T-helper 1 cell treated with Interleukin-12 subunit alpha and Interleukin-12 subunit beta and Interleukin-4 antibody, amounts not matched to agents 30 ng/mL and 1 ng/mL, for 36 hours (primary cell): ENCODE measurements at regions not wholly inside any gene's neighbourhood (a gene's known extent, or its start where the extent isn't known, plus 50 kb on each side); places are given as distances from the start of the nearest gene placed in this dataset.

ENCODE experiments used
- intact Hi-C: fragments of 100-400 bp; cut with micrococcal nuclease; formaldehyde crosslinking; loops from one replicate; pipeline ENCODE4 v1.15.1; 2024

GRCh38 chr2:136207030-136207623 is 89.2 kb upstream of the CXCR4 start:
- intact Hi-C loops, result loop anchor here (2.0 kb wide), 1 partner anchor 32 kb away; no protein-coding TSS in a partner anchor

DNA sequence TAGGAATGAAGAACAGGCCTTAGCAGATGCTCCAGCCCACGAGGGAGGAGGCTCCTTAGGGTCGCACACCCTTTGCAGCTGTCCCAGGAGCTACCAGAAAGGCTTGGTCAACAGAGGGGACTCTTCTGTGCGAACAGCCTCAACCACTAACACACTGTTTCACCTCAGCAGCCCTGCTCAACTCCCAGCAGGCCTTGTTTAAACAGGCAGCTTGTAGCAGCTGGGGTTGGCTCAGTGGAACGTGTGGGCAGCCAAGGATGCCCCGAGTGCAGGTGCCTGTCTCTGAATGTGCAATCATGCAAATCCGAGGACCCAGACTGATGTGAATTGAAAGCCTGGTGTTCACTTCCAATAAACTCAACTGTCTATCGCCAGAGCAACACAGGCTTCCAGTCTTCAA is 88.7 kb upstream of the CXCR4 start:
- intact Hi-C loops, result loop anchor here (2.0 kb wide), 1 partner anchor 32 kb away; no protein-coding TSS in a partner anchor

- intact Hi-C loops, result loop anchor here (2.0 kb wide), 1 partner anchor 33 kb away; no protein-coding TSS in a partner anchor
Observed at GRCh38 chr2:136205615-136206014, 87.7 kb upstream of the CXCR4 start.

GRCh38 chr2:136204971-136205370 is 87.0 kb upstream of the CXCR4 start:
- intact Hi-C loops, result no loop called here

- intact Hi-C loops, result no loop called here
Observed at GRCh38 chr2:136195226-136195625, 77.3 kb upstream of the CXCR4 start.

DNA sequence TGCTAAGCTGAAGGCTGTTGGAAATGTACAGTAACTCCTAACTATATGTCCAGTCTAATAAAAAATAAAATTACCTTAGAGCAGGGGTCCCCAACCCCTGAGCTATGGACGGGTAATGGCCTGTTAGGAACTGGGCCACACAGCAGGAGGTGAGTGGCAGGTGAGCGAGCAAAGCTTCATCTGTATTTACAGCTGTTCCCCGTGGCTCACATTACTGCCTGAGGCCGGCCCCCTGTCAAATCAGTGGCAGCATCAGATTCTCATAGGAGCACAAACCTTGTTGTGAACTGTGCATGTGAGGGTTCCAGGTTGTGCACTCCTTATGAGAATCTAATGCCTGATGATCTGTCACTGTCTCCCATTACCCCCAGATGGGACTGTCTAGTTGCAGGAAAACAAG is 73.1 kb upstream of the CXCR4 start:
- intact Hi-C loops, result no loop called here

GRCh38 chr2:136189221-136189782 is 71.4 kb upstream of the CXCR4 start:
- intact Hi-C loops, result no loop called here

- intact Hi-C loops, result no loop called here
Observed at GRCh38 chr2:136188086-136188485, 70.1 kb upstream of the CXCR4 start.

GRCh38 chr2:136185981-136186776 is 68.2 kb upstream of the CXCR4 start:
- intact Hi-C loops, result no loop called here

DNA sequence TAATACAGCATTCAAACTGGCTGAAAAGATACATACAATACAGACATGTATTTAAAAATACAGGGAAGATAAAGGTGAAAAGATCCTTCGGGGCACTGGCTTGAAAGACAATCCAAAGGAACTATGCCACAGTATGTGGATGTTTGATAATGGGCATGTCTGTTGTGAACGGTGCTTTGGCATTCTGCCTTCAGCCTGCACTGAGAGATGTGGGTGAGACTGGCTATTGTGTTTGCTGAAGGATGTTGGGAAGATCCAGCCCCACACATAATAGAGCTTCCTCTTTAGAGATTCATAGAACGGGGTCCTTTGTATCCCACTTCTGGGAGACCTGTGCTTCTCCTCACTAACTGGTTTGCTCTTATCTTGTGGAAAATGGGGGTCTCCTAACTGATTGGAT is 65.1 kb upstream of the CXCR4 start:
- intact Hi-C loops, result no loop called here

- intact Hi-C loops, result no loop called here
Observed at GRCh38 chr2:136182315-136182714, 64.4 kb upstream of the CXCR4 start.

- intact Hi-C loops, result no loop called here
Observed at GRCh38 chr2:136179602-136179975, 61.6 kb upstream of the CXCR4 start.

DNA sequence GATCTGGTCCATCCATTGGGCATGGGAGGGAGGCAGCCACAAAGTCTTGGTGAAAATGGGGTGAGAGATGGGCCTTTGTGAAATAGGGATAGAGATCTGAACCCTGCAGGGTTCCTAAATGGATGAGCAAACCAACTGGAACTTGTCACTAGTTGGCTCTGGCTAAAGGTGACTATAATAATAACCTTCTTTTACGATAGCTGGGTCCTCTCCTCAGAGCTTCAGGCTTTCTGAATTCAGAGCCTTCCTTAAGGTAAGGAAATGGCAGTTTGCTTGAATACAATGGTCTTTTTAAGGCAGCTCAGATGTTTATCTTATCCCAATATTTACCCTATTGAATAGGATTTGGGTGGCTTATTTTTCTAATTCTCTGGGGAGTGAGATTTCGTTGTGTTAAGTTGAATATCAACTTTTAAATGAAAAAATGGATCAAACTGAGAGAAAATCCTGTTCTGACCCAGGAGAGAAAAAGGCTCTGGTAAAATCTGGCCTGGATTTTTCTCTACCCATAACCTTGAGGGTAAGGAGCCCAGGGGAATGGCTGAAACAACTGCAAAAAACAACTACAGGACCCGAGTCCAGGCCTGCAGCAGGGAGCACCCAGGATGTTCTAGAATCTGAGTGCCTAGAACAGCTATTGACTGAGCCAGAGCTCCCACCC is 61.1 kb upstream of the CXCR4 start:
- intact Hi-C loops, result no loop called here

GRCh38 chr2:136175868-136176267 is 57.9 kb upstream of the CXCR4 start:
- intact Hi-C loops, result no loop called here

DNA sequence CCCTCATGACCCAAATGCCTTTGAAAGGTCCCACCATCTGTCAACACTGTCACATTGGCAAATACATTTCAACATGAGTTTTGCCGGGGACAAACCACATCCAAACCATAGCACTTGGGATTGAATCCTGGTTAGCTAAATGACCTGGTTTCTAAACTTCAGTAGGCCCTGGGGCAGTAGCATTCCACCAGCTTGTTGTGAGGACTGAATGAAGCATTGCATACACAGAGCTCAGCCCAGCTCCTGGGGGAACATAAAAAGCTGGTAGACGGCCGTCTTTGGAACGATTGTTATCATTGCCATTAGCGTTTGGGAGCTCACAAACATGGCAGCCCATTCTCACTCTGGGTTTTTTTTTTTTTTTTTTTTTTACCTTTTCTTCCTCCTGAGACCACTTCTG is 57.5 kb upstream of the CXCR4 start:
- intact Hi-C loops, result no loop called here

DNA sequence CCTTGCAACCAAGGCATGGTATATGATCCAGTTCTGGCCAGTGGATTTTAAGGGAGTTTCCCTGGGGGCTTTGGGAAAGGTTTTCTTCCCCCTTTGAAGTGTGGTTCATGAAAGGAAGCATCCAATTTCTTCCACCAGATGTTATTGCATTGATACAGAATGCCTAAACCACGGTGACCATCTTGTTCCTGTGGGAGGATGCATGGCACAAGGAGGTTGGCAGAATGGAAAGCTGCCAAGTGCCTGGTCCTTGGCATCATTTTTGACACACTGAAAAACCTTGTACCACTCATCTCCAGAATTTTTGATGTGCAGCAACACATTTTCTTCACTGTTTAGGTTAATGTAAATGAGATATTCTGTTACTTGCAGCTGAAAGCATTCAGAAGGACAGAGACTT is 55.2 kb upstream of the CXCR4 start:
- intact Hi-C loops, result no loop called here

- intact Hi-C loops, result no loop called here
Observed at GRCh38 chr2:136171223-136171622, 53.3 kb upstream of the CXCR4 start.

DNA sequence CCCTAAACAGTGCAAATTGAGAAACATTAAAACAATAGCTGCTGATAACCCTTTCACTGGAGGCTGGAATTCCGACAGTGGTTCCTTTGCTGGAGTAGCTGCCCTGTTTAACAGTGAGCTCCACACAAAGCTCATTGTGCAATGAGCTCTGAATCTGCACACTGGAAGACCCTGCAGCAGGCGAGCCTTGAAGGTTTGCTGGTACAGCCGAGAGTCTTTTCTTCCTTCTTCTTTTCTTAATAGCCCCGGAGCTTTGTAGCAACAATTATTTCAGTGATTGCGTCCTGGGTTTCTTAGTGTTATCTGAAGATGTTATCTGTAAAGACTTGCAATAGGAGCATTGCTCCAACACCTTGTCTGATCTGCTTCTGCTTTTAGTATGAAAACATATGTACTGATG is 50.8 kb upstream of the CXCR4 start:
- intact Hi-C loops, result no loop called here

GRCh38 chr2:136167721-136168475 is 49.9 kb upstream of the CXCR4 start:
- intact Hi-C loops, result no loop called here
